DMS153 treated with DMSO at 0.1 percent for 48 hours (cell line): ENCODE measurements at regions not wholly inside any gene's neighbourhood (a gene's known extent, or its start where the extent isn't known, plus 50 kb on each side); places are given as distances from the start of the nearest gene placed in this dataset.
A peak's percentile ranks its signal among the peaks of the same experiment; 100 is the strongest.
"Not testable (repeated sequence)": the region's sequence is repeated elsewhere in the genome, so short reads cannot be mapped to it uniquely, and the experiment has no call there.

Experiments used
- DNase-seq: peaks from one replicate; lab custom pipeline; 2025; ENCODE audit not compliant: unreplicated experiment; lab: John Stamatoyannopoulos, UW

- DNase-seq = peak; percentile 15
These were observed 795.0 kb downstream of the CENPC start for GRCh38 chr4:66750273-66750672.

DNA sequence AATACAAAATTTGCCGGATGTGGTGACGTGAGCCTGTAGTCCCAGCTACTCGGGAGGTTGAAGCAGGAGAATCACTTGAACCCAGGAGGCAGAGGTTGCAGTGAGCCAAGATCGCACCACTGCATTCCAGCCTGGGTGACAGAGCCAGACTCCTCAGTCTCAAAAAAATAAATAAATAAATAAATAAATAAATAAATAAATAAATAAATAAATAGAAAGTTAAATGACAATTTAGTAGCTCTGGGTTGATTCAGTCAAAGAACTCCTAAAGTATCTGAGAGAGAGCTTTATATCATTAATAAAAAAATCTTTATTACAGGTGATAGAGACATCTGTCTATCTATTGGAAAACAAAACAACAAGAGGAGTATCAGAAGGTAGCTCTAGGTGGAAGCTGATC is 798.4 kb downstream of the CENPC start:
- not testable (repeated sequence) for DNase-seq

- no peak for DNase-seq
These were observed 804.2 kb downstream of the CENPC start for GRCh38 chr4:66741081-66741480.

DNA sequence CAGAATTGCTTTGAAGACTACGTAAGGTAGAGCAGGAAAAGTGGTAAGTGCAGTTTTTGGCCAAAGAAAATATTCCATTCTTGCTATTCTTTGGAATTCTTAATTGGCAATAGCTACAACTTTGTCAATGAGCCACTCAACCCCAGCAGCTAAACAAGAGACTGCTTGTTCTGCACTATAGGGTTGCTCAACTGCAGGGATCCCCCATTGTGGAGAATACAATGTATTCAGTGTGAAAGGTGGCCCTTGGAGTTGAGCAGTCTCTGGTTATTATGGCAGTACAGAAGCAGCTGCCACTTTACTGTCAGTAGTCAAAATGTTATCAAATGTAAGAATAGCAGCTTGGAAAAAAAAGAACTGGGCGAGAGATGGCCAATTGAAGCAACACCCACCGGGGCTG is 808.7 kb downstream of the CENPC start:
- no peak for DNase-seq

DNA sequence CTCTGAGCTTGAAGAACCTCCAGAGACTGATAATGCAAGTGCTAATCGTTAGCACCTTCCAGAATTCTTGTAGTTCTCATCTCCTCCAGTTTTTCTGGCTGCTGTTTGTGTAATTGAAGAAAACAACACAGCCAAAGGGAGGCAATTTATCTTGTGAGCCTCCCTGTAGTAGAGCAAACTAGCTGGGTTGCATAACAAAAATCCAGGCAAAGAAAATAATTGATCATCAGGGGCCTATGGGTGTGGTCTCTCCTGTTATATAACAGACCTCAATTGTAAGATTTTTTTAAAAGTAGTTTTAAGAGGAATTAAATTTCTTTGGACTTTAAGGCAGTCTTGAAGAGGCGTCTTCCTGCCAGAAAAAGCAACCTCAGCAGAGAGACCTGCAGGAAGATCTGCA is 817.0 kb downstream of the CENPC start:
- no peak for DNase-seq

GRCh38 chr4:66712301-66712921 is 832.9 kb downstream of the CENPC start:
- DNase-seq = not testable (repeated sequence)

GRCh38 chr4:66704243-66704642 is 841.1 kb downstream of the CENPC start:
- no peak for DNase-seq

DNA sequence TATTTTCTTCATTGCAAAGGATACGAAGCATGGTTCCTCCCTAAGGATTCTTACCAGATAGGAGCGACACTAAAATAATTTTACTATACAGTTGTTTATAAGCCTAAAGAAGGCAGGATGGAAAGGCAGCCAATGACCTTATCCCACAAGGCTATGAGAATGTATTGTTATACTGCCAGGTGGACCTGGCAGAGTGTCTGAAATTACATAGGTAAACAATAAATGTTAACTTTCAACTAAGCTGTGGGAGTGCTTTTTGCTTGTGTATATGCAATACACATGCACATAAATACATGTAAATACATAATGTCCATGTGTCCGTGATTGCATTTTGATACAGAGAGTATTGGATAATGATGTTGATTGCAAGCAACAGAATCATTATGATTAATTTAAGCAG is 850.6 kb downstream of the CENPC start:
- DNase-seq = no peak

DNA sequence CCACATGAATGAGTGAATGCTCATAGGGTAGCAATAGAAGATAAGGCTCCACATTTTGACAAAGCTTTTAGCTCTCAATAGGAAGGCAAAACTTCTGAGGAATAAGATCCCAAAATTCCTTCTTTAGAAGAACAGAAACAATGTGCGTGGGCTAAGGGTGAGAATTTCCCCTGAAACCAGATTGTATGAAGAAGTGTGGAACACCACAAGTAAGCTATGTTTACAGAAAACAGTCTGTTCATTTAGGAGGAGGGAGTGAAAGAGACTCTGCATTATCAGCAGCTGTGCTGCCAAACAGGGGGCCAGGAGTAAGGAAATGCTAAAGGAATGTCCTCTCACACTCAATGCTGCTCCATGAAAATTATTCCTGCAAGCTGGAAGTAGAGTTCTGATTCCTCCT is 851.6 kb downstream of the CENPC start:
- DNase-seq = no peak

DNA sequence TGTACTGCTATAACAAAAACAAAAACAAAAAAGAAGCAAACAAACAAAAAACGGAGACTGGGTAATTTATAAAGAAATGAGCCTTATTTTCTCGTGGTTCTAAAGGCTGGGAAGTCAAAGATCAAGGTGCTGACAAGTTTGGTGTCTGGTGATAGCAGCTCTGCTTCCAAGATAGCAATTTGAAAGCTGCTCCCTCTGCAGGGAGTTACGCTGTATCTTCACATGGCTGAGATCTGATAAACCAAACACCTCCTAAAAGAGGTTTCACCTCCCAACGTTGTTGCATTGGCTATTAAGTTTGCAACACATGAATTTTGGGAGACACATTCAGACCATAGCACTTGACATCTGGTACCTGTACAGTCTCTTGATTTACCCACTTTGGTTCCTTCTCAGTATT is 854.2 kb downstream of the CENPC start:
- DNase-seq = no peak

DNA sequence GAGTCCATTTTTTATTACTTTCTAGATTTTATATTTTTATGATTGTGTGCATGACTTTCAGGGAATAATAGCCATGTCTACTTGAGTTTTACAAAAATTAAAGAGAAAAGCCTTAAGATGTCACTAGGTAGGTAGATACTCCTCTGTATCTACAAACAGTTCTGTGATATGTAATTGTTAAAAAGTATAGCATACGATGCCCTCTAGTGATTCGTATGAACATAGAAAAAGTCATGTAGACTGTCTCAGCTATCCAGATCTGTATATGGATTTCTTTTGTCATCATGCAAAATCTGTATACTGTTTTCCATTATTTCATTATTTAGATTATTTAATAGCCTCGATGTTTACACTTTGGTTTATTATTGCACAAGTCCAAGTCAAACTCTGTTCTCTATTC is 856.6 kb downstream of the CENPC start:
- DNase-seq = peak; percentile 56

GRCh38 chr4:66687459-66687858 is 857.8 kb downstream of the CENPC start:
- DNase-seq = no peak

DNA sequence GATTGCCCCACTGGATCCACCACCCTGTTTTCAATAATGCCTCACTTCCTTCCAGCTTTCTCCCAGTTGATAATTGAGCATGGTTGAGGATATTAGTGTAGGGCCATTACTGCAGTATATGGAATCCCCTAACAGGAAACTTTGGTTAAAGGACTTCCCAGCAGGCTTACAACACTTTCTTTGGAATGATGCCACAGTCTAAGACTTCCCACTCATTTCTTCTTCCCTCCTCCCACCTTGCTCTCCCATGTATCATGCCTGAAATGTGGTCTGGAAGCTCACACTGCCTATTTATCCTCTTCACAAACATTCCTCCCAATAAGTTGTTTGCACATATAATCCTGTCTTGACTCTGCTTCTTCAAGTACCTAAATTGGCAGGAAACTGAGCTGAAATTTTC is 863.3 kb downstream of the CENPC start:
- DNase-seq = no peak

GRCh38 chr4:66667249-66667648 is 878.1 kb downstream of the CENPC start:
- no peak for DNase-seq

GRCh38 chr4:66662620-66663019 is 882.7 kb downstream of the CENPC start:
- no peak for DNase-seq

DNA sequence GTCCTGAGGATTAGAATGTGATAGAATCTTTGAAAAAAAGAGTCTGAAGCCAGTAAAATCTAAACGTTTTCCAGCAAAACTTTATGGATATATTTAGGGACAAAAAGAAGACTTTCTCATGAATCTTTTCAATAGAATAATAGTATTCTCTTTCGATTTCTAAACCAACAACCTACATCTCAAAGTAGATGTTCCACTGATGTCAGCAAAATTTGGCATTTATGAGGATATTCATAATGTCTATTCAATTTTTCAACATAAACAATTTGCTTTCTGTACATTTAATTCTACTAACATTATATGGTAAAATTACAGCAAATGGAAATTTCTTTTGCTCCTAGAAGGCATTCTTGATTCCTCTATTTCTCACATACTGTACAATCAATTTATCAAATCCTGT is 886.5 kb downstream of the CENPC start:
- no peak for DNase-seq

GRCh38 chr4:66655505-66655904 is 889.8 kb downstream of the CENPC start:
- no peak for DNase-seq

GRCh38 chr4:66653937-66654336 is 891.4 kb downstream of the CENPC start:
- DNase-seq = no peak

- DNase-seq = no peak
These were observed 896.1 kb downstream of the CENPC start for GRCh38 chr4:66649236-66649635.

DNA sequence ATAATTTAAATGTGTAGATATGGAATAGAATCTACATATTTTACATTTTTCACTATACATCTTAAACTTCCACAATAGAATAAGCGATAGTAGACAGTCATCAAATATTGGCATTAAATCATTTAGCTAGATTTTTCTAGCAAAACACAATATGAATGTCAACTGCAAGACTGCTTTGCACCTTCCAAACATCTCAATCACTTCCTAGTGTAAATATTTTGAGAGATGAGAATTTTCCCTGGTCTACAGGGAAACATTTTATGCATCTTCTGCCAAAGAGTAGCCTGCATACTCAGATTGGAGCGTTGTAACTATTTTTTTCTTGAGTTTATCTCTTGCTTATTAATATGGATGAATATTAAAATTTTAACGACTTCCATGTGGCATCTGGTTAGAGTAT is 897.4 kb downstream of the CENPC start:
- no peak for DNase-seq

GRCh38 chr4:66647476-66647875 is 897.8 kb downstream of the CENPC start:
- no peak for DNase-seq

GRCh38 chr4:66640233-66640990 is 904.9 kb downstream of the CENPC start:
- no peak for DNase-seq

- DNase-seq = no peak
These were observed 905.9 kb downstream of the CENPC start for GRCh38 chr4:66639361-66639760.
